Prostate gland (tissue), 2 donors: ENCODE measurements at regions not wholly inside any gene's neighbourhood (a gene's known extent, or its start where the extent isn't known, plus 50 kb on each side); places are given as distances from the start of the nearest gene placed in this dataset.

ENCODE experiments used
- CTCF ChIP-seq, 4 experiments: fragments of 200-600 bp in 2 of 4; fragments of 450-650 bp in 2 of 4; sonication (generic) in 2 of 4; IDR thresholded peaks; 1 replicate in 3 of 4; 2 replicates in 1 of 4; pipeline ENCODE4 v1.5.1; 2016 to 2019; ENCODE audit warnings: antibody characterized with exemption in 4 of 4, mild to moderate bottlenecking in 2 of 4, moderate library complexity in 2 of 4
- POLR2A ChIP-seq: fragments of 450-650 bp; IDR thresholded peaks from one replicate; pipeline ENCODE4 v1.6.1; 2016; ENCODE audit warnings: antibody characterized with exemption, mild to moderate bottlenecking

GRCh38 chr3:124409650-124410275, 320.5 kb upstream of the UMPS start:
- TF ChIP-seq POLR2A (no peak), CTCF (IDR thresholded peaks at IDR 0.05) (no peak)
